HCT116 (cell line): ENCODE measurements at regions not wholly inside any gene's neighbourhood (a gene's known extent, or its start where the extent isn't known, plus 50 kb on each side); places are given as distances from the start of the nearest gene placed in this dataset.

Experiments used
- ATAC-seq: fragments of 200-7000 bp; cut with Tn5 transposase; 2 replicates; pipeline ENCODE4 v1.9.1; 2020; ENCODE audit warnings: mild to moderate bottlenecking, moderate library complexity
- BruUV-seq: library from RNA; stranded (reverse); fragments of 400-500 nt; replicated peaks from 2 replicates; lab custom pipeline; 2021; lab: Mats Ljungman, UMichigan
- CTCF ChIA-PET: fragments of 300-600 bp; sonication (Branson Sonifier 250); formaldehyde crosslinking; loops from one replicate; lab custom pipeline; 2021; ENCODE audit warnings: antibody characterized with exemption; lab: Charles Lee
- POLR2A ChIA-PET: fragments of 300-600, 350-600 bp; sonication (Branson Sonifier 250); formaldehyde crosslinking; loops from one replicate; lab custom pipeline; 2021; ENCODE audit warnings: antibody characterized with exemption; lab: Charles Lee
- RAD21 ChIA-PET, 2 experiments: fragments of 300-600 bp; sonication (Branson Sonifier 250); formaldehyde crosslinking; loops; one replicate each; lab custom pipeline; 2023; ENCODE audit warnings: low total read pairs in 2 of 2; ENCODE audit not compliant: uncharacterized antibody in 2 of 2, unreplicated experiment in 2 of 2, low non-redundant PET in 1 of 2; lab: Charles Lee
- DNase-seq: peaks from one replicate; pipeline ENCODE4 v3.0.0-alpha.2; 2010; ENCODE audit warnings: low read depth, low spot score
- H2AFZ ChIP-seq: fragments of 200-600 bp; shearing (Covaris generic), sonication (generic); 2 replicates; pipeline ENCODE4 v1.6.1; 2017; ENCODE audit warnings: low read depth, mixed run types, mixed read lengths, antibody characterized with exemption, low read length; ENCODE audit not compliant: poor library complexity, severe bottlenecking
- H3K27ac ChIP-seq: 2 replicates; pipeline ENCODE4 v1.5.1; 2012; ENCODE audit warnings: low read depth, low read length
- H3K27me3 ChIP-seq: fragments of 200-600 bp; sonication (generic); 2 replicates; pipeline ENCODE4 v1.6.1; 2016; ENCODE audit warnings: mixed run types, low read length, mixed read lengths; ENCODE audit not compliant: insufficient read depth
- H3K36me3 ChIP-seq, 2 experiments: fragments of 200-500 bp in 1 of 2; fragments of 200-600 bp in 1 of 2; sonication (Bioruptor generic) in 1 of 2; sonication (generic) in 1 of 2; 2 replicates each; pipeline versions ENCODE4 v1.5.1 to v1.6.1; 2014 to 2016; ENCODE audit warnings: low read length in 2 of 2, inconsistent platforms in 1 of 2, mixed read lengths in 1 of 2, mixed run types in 1 of 2; ENCODE audit not compliant: insufficient read depth in 2 of 2, control insufficient read depth in 1 of 2
- H3K4me1 ChIP-seq, 2 experiments: fragments of 200-600 bp in 1 of 2; sonication (generic) in 1 of 2; 2 replicates each; pipeline versions ENCODE4 v1.5.1 to v1.6.1; 2012 to 2017; ENCODE audit warnings: low read length in 2 of 2, inconsistent platforms in 1 of 2, mild to moderate bottlenecking in 1 of 2, mixed read lengths in 1 of 2, mixed run types in 1 of 2, moderate library complexity in 1 of 2; ENCODE audit not compliant: insufficient read depth in 2 of 2, control insufficient read depth in 1 of 2
- H3K4me2 ChIP-seq: fragments of 200-600 bp; sonication (generic); 2 replicates; pipeline ENCODE4 v1.6.1; 2017; ENCODE audit warnings: mixed run types, low read length, mixed read lengths
- H3K4me3 ChIP-seq, 2 experiments: fragments of 200-600 bp in 1 of 2; sonication (generic) in 1 of 2; replicated peaks in 1 of 2; 2 replicates each; pipeline ENCODE4 v1.5.1; 2011 to 2016; ENCODE audit warnings: low read length in 2 of 2, control low read depth in 1 of 2, low read depth in 1 of 2, mild to moderate bottlenecking in 1 of 2, mixed read lengths in 1 of 2, mixed run types in 1 of 2
- H3K79me2 ChIP-seq: fragments of 200-600 bp; sonication (generic); 2 replicates; pipeline ENCODE4 v1.6.1; 2017; ENCODE audit warnings: mild to moderate bottlenecking, mixed run types, low read length, moderate library complexity, mixed read lengths; ENCODE audit not compliant: insufficient read depth
- H3K9ac ChIP-seq: fragments of 200-600 bp; sonication (generic); 2 replicates; pipeline ENCODE4 v1.6.1; 2016; ENCODE audit warnings: low read length, mixed read lengths
- H3K9me2 ChIP-seq: fragments of 200-600 bp; sonication (generic), shearing (Covaris generic); 2 replicates; pipeline ENCODE4 v1.6.1; 2017; ENCODE audit warnings: mixed run types, mild to moderate bottlenecking, moderate library complexity; ENCODE audit not compliant: insufficient read depth
- H3K9me3 ChIP-seq, 2 experiments: fragments of 200-500 bp in 1 of 2; fragments of 200-600 bp in 1 of 2; sonication (Bioruptor generic) in 1 of 2; sonication (generic) in 1 of 2; 2 replicates each; pipeline ENCODE4 v1.6.1; 2014 to 2017; ENCODE audit warnings: low read length in 2 of 2, mixed read lengths in 2 of 2, inconsistent platforms in 1 of 2, low read depth in 1 of 2, mild to moderate bottlenecking in 1 of 2, mixed run types in 1 of 2, moderate library complexity in 1 of 2; ENCODE audit not compliant: control insufficient read depth in 1 of 2, insufficient read depth in 1 of 2
- H4K20me1 ChIP-seq: fragments of 200-600 bp; sonication (generic), shearing (Covaris generic); 2 replicates; pipeline ENCODE4 v1.6.1; 2017; ENCODE audit warnings: mixed run types, mild to moderate bottlenecking, moderate library complexity; ENCODE audit not compliant: insufficient read depth
- CBX3 ChIP-seq: IDR thresholded peaks from 2 replicates; pipeline ENCODE4 v1.6.1; 2012; ENCODE audit warnings: low read depth
- EGR1 ChIP-seq: IDR thresholded peaks from 2 replicates; pipeline ENCODE4 v1.6.1; 2012; ENCODE audit warnings: low read depth
- ELF1 ChIP-seq: IDR thresholded peaks from 2 replicates; pipeline ENCODE4 v1.6.1; 2012; ENCODE audit warnings: low read depth, borderline replicate concordance
- EZH2 ChIP-seq: fragments of 200-600 bp; sonication (generic); IDR thresholded peaks from 2 replicates; pipeline ENCODE4 v1.6.1; 2017; ENCODE audit warnings: antibody characterized with exemption, mixed run types
- EZH2phosphoT487 ChIP-seq: fragments of 200-600 bp; IDR thresholded peaks from 2 replicates; pipeline ENCODE4 v1.6.1; 2018; ENCODE audit warnings: antibody characterized with exemption, borderline replicate concordance
- SIN3A ChIP-seq: IDR thresholded peaks from 2 replicates; pipeline ENCODE4 v1.6.1; 2012; ENCODE audit warnings: low read depth
- SRF ChIP-seq: IDR thresholded peaks from 2 replicates; pipeline ENCODE4 v1.6.1; 2012; ENCODE audit warnings: low read depth
- TCF7L2 ChIP-seq: IDR thresholded peaks from 2 replicates; pipeline ENCODE4 v1.7.0; 2011; ENCODE audit warnings: borderline replicate concordance, inconsistent platforms; ENCODE audit not compliant: insufficient read depth, insufficient read length; ENCODE audit errors: extremely low read depth
- YY1 ChIP-seq: IDR thresholded peaks from 2 replicates; pipeline ENCODE4 v1.6.1; 2011; ENCODE audit warnings: low read length, low read depth, moderate library complexity, mild to moderate bottlenecking; ENCODE audit not compliant: insufficient replicate concordance; ENCODE audit errors: extremely low read depth
- ZFX ChIP-seq: fragments of 450-650 bp; IDR thresholded peaks from 2 replicates; pipeline ENCODE4 v1.6.1; 2017
- ZNF274 ChIP-seq: fragments of 200-500 bp; sonication (Bioruptor generic); IDR thresholded peaks from 2 replicates; pipeline ENCODE4 v1.6.1; 2014; ENCODE audit warnings: mild to moderate bottlenecking, low read depth, low read length, inconsistent platforms
- intact Hi-C: fragments of 100-400 bp; cut with micrococcal nuclease; formaldehyde crosslinking; loops from 2 replicates; pipeline ENCODE4 v1.10.0; 2022
- TF ChIP-seq, protein P1 (sequence below): IDR thresholded peaks from 2 replicates; pipeline ENCODE4 v1.6.1; 2012
- TF ChIP-seq, protein P2 (sequence below): IDR thresholded peaks from 2 replicates; pipeline ENCODE4 v1.6.1; 2011; ENCODE audit warnings: mild to moderate bottlenecking, low read length, moderate library complexity; ENCODE audit not compliant: insufficient replicate concordance; ENCODE audit errors: extremely low read depth
- TF ChIP-seq, protein P3 (sequence below): IDR thresholded peaks from 2 replicates; pipeline ENCODE4 v1.6.1; 2012; ENCODE audit warnings: low read depth

DNA sequence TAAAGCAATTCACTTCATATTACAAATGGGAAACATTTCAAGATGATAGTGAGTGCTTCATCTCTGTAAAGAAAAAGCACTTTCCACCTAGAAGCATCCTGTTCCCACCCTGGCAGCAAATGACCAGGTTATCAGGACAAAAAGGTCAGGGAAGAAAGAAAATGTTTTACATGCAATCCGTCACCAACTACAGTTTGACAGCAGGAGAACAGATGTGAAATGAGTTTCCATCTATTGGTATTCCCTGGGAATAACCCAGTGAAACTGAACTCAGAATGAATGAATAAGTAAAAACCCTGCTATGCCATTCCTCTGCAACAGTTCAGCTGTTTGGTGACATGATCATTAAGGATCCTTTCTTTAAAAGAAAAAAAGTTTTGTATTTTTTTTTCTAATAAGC lies 67.6 kb downstream of the HTR1A start:
- ChIA-PET RAD21 (no interaction called here), CTCF (no interaction called here), POLR2A (no interaction called here)
- ATAC-seq: no peak
- no peak for DNase-seq
- intact Hi-C loops: no loop called here
- Histone ChIP-seq H3K9me2 (no peaks in the 10 kb centered on the region), H3K4me1 (no peaks in the 10 kb centered on the region), H3K9ac (no peak overlapping the region), H3K4me3 (no peak overlapping the region), H3K27ac (no peak overlapping the region), H3K4me2 (no peak overlapping the region), H3K36me3 (no peaks in the 10 kb centered on the region), H3K27me3 (no peaks in the 10 kb centered on the region), H4K20me1 (no peaks in the 10 kb centered on the region), H3K9me3 (peaks cover 3 to 17% of the 10 kb centered on the region in 2 experiments; a peak in 2 of 4 replicates), H3K79me2 (no peaks in the 10 kb centered on the region), H2AFZ (no peak overlapping the region)
- BruUV-seq: no TSS peak
- no peak for TF ChIP-seq TCF7L2
- TF ChIP-seq CBX3: no peak
- no peak for TF ChIP-seq YY1
- no peak for TF ChIP-seq EZH2
- no peak for TF ChIP-seq ELF1
- no peak for TF ChIP-seq ZNF274
- no peak for TF ChIP-seq SRF
- TF ChIP-seq, protein P1, sequence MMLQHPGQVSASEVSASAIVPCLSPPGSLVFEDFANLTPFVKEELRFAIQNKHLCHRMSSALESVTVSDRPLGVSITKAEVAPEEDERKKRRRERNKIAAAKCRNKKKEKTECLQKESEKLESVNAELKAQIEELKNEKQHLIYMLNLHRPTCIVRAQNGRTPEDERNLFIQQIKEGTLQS: no peak
- no peak for TF ChIP-seq SIN3A

DNA sequence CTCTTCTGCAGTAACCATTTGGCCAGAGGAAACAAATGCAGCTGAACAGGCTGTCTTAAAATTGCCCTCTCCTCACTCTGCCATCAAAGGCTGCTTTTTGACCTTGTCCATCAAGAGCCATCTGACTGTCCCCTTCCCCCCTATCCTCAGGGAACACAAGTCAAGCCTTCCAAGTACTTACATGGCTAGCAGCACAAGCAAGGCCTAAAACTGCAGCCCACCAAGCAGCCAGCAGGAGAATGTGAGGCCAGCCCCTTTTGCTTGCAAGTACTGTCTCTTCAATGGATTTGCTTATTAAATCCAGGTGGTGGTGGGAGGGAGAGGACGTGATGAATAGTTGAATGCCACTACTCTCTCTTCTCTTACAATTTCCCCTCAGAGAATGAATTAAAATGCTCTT lies 83.5 kb downstream of the HTR1A start:
- ChIA-PET CTCF (no interaction called here), POLR2A (no interaction called here), RAD21 (no interaction called here)
- peaks cover 5 to 18% of the 10 kb centered on the region in 2 experiments; a peak in 3 of 4 replicates for H3K9me3 ChIP-seq
- H3K27ac ChIP-seq: no peak overlapping the region
- no TSS peak for BruUV-seq
- no peaks in the 10 kb centered on the region for H3K36me3 ChIP-seq
- DNase-seq: no peak
- H3K9ac ChIP-seq: no peak overlapping the region
- ATAC-seq: no peak
- no peaks in the 10 kb centered on the region for H3K79me2 ChIP-seq
- no peaks in the 10 kb centered on the region for H3K27me3 ChIP-seq
- H3K9me2 ChIP-seq: no peaks in the 10 kb centered on the region
- H4K20me1 ChIP-seq: no peaks in the 10 kb centered on the region
- H3K4me2 ChIP-seq: no peak overlapping the region
- no peaks in the 10 kb centered on the region for H3K4me1 ChIP-seq
- H2AFZ ChIP-seq: no peak overlapping the region
- intact Hi-C loops: no loop called here
- H3K4me3 ChIP-seq: no peak overlapping the region
- TF ChIP-seq, protein P2, sequence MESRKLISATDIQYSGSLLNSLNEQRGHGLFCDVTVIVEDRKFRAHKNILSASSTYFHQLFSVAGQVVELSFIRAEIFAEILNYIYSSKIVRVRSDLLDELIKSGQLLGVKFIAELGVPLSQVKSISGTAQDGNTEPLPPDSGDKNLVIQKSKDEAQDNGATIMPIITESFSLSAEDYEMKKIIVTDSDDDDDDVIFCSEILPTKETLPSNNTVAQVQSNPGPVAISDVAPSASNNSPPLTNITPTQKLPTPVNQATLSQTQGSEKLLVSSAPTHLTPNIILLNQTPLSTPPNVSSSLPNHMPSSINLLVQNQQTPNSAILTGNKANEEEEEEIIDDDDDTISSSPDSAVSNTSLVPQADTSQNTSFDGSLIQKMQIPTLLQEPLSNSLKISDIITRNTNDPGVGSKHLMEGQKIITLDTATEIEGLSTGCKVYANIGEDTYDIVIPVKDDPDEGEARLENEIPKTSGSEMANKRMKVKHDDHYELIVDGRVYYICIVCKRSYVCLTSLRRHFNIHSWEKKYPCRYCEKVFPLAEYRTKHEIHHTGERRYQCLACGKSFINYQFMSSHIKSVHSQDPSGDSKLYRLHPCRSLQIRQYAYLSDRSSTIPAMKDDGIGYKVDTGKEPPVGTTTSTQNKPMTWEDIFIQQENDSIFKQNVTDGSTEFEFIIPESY: no peak
- TF ChIP-seq EZH2phosphoT487 (no peak), ZFX (no peak), EGR1 (no peak)
- TF ChIP-seq, protein P3, sequence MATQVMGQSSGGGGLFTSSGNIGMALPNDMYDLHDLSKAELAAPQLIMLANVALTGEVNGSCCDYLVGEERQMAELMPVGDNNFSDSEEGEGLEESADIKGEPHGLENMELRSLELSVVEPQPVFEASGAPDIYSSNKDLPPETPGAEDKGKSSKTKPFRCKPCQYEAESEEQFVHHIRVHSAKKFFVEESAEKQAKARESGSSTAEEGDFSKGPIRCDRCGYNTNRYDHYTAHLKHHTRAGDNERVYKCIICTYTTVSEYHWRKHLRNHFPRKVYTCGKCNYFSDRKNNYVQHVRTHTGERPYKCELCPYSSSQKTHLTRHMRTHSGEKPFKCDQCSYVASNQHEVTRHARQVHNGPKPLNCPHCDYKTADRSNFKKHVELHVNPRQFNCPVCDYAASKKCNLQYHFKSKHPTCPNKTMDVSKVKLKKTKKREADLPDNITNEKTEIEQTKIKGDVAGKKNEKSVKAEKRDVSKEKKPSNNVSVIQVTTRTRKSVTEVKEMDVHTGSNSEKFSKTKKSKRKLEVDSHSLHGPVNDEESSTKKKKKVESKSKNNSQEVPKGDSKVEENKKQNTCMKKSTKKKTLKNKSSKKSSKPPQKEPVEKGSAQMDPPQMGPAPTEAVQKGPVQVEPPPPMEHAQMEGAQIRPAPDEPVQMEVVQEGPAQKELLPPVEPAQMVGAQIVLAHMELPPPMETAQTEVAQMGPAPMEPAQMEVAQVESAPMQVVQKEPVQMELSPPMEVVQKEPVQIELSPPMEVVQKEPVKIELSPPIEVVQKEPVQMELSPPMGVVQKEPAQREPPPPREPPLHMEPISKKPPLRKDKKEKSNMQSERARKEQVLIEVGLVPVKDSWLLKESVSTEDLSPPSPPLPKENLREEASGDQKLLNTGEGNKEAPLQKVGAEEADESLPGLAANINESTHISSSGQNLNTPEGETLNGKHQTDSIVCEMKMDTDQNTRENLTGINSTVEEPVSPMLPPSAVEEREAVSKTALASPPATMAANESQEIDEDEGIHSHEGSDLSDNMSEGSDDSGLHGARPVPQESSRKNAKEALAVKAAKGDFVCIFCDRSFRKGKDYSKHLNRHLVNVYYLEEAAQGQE: no peak
- TF ChIP-seq, protein P1: no peak
